ENCODE measurements at regions not wholly inside any gene's neighbourhood (a gene's known extent, or its start where the extent isn't known, plus 50 kb on each side); places are given as distances from the start of the nearest gene placed in this dataset.

- H3K9me3 Mint-ChIP-seq, result no peaks in the 10 kb centered on the region
- H3K27ac Mint-ChIP-seq, result no peak overlapping the region
- peaks cover 3% of the 10 kb centered on the region for H3K36me3 Mint-ChIP-seq (ENCODE audit: low read depth)
- peaks cover 49% of the 10 kb centered on the region for H3K4me1 Mint-ChIP-seq (ENCODE audit: low read depth)
- DNase-seq (ENCODE audit: low spot score), result no peak
- H3K27me3 Mint-ChIP-seq (ENCODE audit: low read depth), result peaks cover 2% of the 10 kb centered on the region
- no peak overlapping the region for H3K4me3 Mint-ChIP-seq
Observed at GRCh38 chr1:25034736-25035522, 104.9 kb upstream of the RUNX3 start.

GRCh38 chr1:25033828-25034705, 104.0 kb upstream of the RUNX3 start:
- Mint-ChIP-seq H3K27me3 (ENCODE audit: low read depth) (no peaks in the 10 kb centered on the region), H3K9me3 (no peaks in the 10 kb centered on the region), H3K4me3 (no peak overlapping the region), H3K4me1 (ENCODE audit: low read depth) (peaks cover 58% of the 10 kb centered on the region), H3K36me3 (ENCODE audit: low read depth) (peaks cover 3% of the 10 kb centered on the region), H3K27ac (no peak overlapping the region)
- DNase-seq (ENCODE audit: low spot score), result no peak

GRCh38 chr1:25033030-25033827, 103.2 kb upstream of the RUNX3 start:
- H3K9me3 Mint-ChIP-seq, result no peaks in the 10 kb centered on the region
- no peaks in the 10 kb centered on the region for H3K27me3 Mint-ChIP-seq (ENCODE audit: low read depth)
- H3K36me3 Mint-ChIP-seq (ENCODE audit: low read depth), result peaks cover 3% of the 10 kb centered on the region
- DNase-seq (ENCODE audit: low spot score), result no peak
- peak overlapping the region; percentile 47 for H3K4me3 Mint-ChIP-seq
- peaks cover 64% of the 10 kb centered on the region for H3K4me1 Mint-ChIP-seq (ENCODE audit: low read depth)
- peak overlapping the region; percentile 61 for H3K27ac Mint-ChIP-seq

GRCh38 chr1:25031966-25032667, 102.0 kb upstream of the RUNX3 start:
- Mint-ChIP-seq H3K36me3 (ENCODE audit: low read depth) (peaks cover 3% of the 10 kb centered on the region), H3K9me3 (no peaks in the 10 kb centered on the region), H3K27me3 (ENCODE audit: low read depth) (no peaks in the 10 kb centered on the region), H3K27ac (peak overlapping the region; percentile 95), H3K4me3 (peak overlapping the region; percentile 84), H3K4me1 (ENCODE audit: low read depth) (peaks cover 68% of the 10 kb centered on the region)
- DNase-seq (ENCODE audit: low spot score), result no peak

- DNase-seq (ENCODE audit: low spot score), result peak; percentile 66
- no peaks in the 10 kb centered on the region for H3K9me3 Mint-ChIP-seq
- peaks cover 3% of the 10 kb centered on the region for H3K36me3 Mint-ChIP-seq (ENCODE audit: low read depth)
- H3K4me3 Mint-ChIP-seq, result peak overlapping the region; percentile 84
- peak overlapping the region; percentile 95 for H3K27ac Mint-ChIP-seq
- H3K27me3 Mint-ChIP-seq (ENCODE audit: low read depth), result no peaks in the 10 kb centered on the region
- H3K4me1 Mint-ChIP-seq (ENCODE audit: low read depth), result peaks cover 69% of the 10 kb centered on the region
Observed at GRCh38 chr1:25031601-25031965, 101.5 kb upstream of the RUNX3 start.

- DNase-seq (ENCODE audit: low spot score), result peak; percentile 86
- no peaks in the 10 kb centered on the region for H3K9me3 Mint-ChIP-seq
- peak overlapping the region; percentile 84 for H3K4me3 Mint-ChIP-seq
- peaks cover 73% of the 10 kb centered on the region for H3K4me1 Mint-ChIP-seq (ENCODE audit: low read depth)
- H3K27ac Mint-ChIP-seq, result peak overlapping the region; percentile 95
- H3K36me3 Mint-ChIP-seq (ENCODE audit: low read depth), result peaks cover 3% of the 10 kb centered on the region
- no peaks in the 10 kb centered on the region for H3K27me3 Mint-ChIP-seq (ENCODE audit: low read depth)
Observed at GRCh38 chr1:25030674-25031589, 100.9 kb upstream of the RUNX3 start.

GRCh38 chr1:25030012-25030411, 99.9 kb upstream of the RUNX3 start:
- DNase-seq (ENCODE audit: low spot score), result no peak
- Mint-ChIP-seq H3K4me1 (ENCODE audit: low read depth) (peaks cover 80% of the 10 kb centered on the region), H3K27me3 (ENCODE audit: low read depth) (no peaks in the 10 kb centered on the region), H3K4me3 (peak overlapping the region; percentile 70), H3K9me3 (no peaks in the 10 kb centered on the region), H3K27ac (peak overlapping the region; percentile 85), H3K36me3 (ENCODE audit: low read depth) (peaks cover 3% of the 10 kb centered on the region)

- DNase-seq (ENCODE audit: low spot score), result peak; percentile 51
- Mint-ChIP-seq H3K4me3 (peak overlapping the region; percentile 70), H3K36me3 (ENCODE audit: low read depth) (peaks cover 3% of the 10 kb centered on the region), H3K27me3 (ENCODE audit: low read depth) (no peaks in the 10 kb centered on the region), H3K4me1 (ENCODE audit: low read depth) (peaks cover 87% of the 10 kb centered on the region), H3K27ac (peak overlapping the region; percentile 85), H3K9me3 (no peaks in the 10 kb centered on the region)
Observed at GRCh38 chr1:25028907-25029599, 99.0 kb upstream of the RUNX3 start.

GRCh38 chr1:25028587-25028906, 98.5 kb upstream of the RUNX3 start:
- Mint-ChIP-seq H3K4me3 (peak overlapping the region; percentile 70), H3K27ac (peak overlapping the region; percentile 85), H3K36me3 (ENCODE audit: low read depth) (peaks cover 3% of the 10 kb centered on the region), H3K4me1 (ENCODE audit: low read depth) (peaks cover 91% of the 10 kb centered on the region), H3K27me3 (ENCODE audit: low read depth) (no peaks in the 10 kb centered on the region), H3K9me3 (no peaks in the 10 kb centered on the region)
- no peak for DNase-seq (ENCODE audit: low spot score)

- H3K27me3 Mint-ChIP-seq (ENCODE audit: low read depth), result no peaks in the 10 kb centered on the region
- peak overlapping the region; percentile 85 for H3K27ac Mint-ChIP-seq
- no peaks in the 10 kb centered on the region for H3K9me3 Mint-ChIP-seq
- DNase-seq (ENCODE audit: low spot score), result no peak
- H3K36me3 Mint-ChIP-seq (ENCODE audit: low read depth), result peaks cover 3% of the 10 kb centered on the region
- H3K4me1 Mint-ChIP-seq (ENCODE audit: low read depth), result peaks cover 92% of the 10 kb centered on the region
- peak overlapping the region; percentile 13 for H3K4me3 Mint-ChIP-seq
Observed at GRCh38 chr1:25027822-25028586, 97.9 kb upstream of the RUNX3 start.

- no peak for DNase-seq (ENCODE audit: low spot score)
- Mint-ChIP-seq H3K4me1 (ENCODE audit: low read depth) (peaks cover 85% of the 10 kb centered on the region), H3K4me3 (no peak overlapping the region), H3K27ac (no peak overlapping the region), H3K27me3 (ENCODE audit: low read depth) (no peaks in the 10 kb centered on the region), H3K36me3 (ENCODE audit: low read depth) (peaks cover 3% of the 10 kb centered on the region), H3K9me3 (no peaks in the 10 kb centered on the region)
Observed at GRCh38 chr1:25026730-25027450, 96.8 kb upstream of the RUNX3 start.

Measured in T-helper 2 cell treated with Interferon-gamma antibody and Interleukin-4, amounts not matched to agents 5 μg/mL and 100 μg/mL, for 36 hours (primary cell).